ENCODE measurements at regions not wholly inside any gene's neighbourhood (a gene's known extent, or its start where the extent isn't known, plus 50 kb on each side); places are given as distances from the start of the nearest gene placed in this dataset.

DNA sequence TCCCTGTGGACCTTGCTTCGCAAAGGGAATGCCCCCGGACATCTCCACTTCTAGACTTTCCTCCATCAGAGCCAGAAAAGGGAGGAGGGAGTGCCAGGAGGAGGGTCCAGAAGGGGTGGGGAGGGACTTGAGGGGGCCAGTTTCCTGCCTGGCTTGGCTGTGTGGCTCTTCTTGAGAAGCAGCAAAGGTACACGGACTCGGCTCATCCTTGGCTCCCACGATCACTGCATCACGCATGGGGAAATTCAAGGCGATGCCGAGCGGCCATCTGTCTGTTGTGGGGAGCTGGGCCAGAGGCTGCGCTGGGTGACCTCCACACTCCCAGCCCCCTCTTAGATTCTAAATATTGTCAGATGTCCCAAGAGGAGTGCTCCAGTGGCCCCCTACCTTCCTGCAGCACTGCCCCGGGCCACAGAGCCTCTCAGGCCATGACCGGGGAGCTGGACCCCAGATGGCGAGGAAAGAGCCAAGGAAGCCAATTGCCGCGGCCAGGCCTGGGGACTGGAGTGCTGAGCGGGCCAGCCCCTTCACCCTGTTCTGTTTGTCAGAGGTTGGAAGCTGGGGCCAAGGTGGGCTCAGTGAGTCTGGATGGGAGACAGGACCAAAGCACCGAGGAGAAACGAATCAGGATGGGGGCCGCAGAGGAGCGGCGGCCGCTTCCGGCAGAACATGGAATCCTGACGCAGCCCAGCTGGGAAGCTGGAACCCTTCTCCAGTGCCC is 104.5 kb downstream of the RBFOX3 start:
- intact Hi-C loops (cut with DNase I): no loop called here
- no peak overlapping the region for H3K9ac ChIP-seq (ENCODE audit: low read depth in 2 of 2, low read length in 2 of 2)
- DNase-seq: no peak
- no peak overlapping the region for H3K4me3 ChIP-seq
- no peaks in the 10 kb centered on the region for H3K9me3 ChIP-seq
- no peaks in the 10 kb centered on the region for H3K27me3 ChIP-seq
- TF ChIP-seq, protein P1, sequence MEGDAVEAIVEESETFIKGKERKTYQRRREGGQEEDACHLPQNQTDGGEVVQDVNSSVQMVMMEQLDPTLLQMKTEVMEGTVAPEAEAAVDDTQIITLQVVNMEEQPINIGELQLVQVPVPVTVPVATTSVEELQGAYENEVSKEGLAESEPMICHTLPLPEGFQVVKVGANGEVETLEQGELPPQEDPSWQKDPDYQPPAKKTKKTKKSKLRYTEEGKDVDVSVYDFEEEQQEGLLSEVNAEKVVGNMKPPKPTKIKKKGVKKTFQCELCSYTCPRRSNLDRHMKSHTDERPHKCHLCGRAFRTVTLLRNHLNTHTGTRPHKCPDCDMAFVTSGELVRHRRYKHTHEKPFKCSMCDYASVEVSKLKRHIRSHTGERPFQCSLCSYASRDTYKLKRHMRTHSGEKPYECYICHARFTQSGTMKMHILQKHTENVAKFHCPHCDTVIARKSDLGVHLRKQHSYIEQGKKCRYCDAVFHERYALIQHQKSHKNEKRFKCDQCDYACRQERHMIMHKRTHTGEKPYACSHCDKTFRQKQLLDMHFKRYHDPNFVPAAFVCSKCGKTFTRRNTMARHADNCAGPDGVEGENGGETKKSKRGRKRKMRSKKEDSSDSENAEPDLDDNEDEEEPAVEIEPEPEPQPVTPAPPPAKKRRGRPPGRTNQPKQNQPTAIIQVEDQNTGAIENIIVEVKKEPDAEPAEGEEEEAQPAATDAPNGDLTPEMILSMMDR (IDR thresholded peaks at IDR 0.05): no peak
- H3K4me1 ChIP-seq: no peaks in the 10 kb centered on the region
- H3K27ac ChIP-seq: no peak overlapping the region
- no peaks in the 10 kb centered on the region for H3K36me3 ChIP-seq

DNA sequence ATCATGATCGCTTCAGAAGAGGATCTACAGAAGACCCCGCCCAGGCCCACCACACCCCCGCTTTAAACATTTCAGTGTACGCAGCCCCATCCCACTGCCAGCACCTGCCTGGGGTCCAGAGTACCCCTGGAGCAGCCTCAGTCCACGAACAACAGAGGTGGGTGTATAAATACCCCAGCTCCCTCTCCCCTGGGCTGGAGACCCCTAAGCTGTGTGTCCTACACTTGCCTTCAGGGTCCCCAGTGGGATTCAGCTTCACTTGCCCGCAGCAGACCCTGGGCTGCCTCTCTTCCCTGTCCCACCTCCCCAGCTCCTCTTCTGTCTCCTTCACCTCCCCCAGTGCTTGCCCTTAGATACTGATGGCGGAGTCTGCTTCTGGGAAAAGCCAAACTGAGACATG is 105.7 kb downstream of the RBFOX3 start:
- intact Hi-C loops (cut with DNase I): no loop called here
- Histone ChIP-seq H3K27me3 (no peaks in the 10 kb centered on the region), H3K27ac (no peak overlapping the region), H3K4me3 (no peak overlapping the region), H3K36me3 (no peaks in the 10 kb centered on the region), H3K9me3 (no peaks in the 10 kb centered on the region), H3K4me1 (no peaks in the 10 kb centered on the region), H3K9ac (ENCODE audit: low read depth in 2 of 2, low read length in 2 of 2) (no peak overlapping the region)
- TF ChIP-seq, protein P1 (IDR thresholded peaks at IDR 0.05): no peak
- no peak for DNase-seq

DNA sequence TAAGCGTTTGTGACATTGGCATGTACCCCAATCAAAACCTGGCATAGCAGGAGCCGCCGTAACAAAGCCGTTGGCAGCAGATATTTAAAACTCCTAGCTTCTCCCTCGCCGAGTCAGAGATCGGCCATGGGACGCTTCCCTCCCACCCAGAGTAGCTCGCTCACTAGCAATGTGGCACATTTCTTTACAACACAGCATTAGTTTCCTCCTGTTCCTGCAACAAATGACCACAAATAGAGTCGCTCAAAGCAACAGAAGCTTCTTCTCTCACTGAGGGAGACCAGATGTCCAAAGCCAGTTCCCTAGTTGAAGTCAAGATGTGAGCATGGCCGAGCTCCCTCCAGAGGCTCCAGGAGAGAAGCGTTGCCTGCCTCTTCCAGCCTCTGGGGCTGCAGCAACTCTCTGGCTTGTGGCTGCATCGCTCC is 106.7 kb downstream of the RBFOX3 start:
- Histone ChIP-seq H3K9me3 (no peaks in the 10 kb centered on the region), H3K36me3 (no peaks in the 10 kb centered on the region), H3K4me1 (no peaks in the 10 kb centered on the region), H3K27ac (no peak overlapping the region), H3K4me3 (no peak overlapping the region), H3K9ac (ENCODE audit: low read depth in 2 of 2, low read length in 2 of 2) (no peak overlapping the region), H3K27me3 (no peaks in the 10 kb centered on the region)
- TF ChIP-seq, protein P1 (IDR thresholded peaks at IDR 0.05): no peak
- DNase-seq: no peak
- intact Hi-C loops (cut with DNase I): no loop called here

DNA sequence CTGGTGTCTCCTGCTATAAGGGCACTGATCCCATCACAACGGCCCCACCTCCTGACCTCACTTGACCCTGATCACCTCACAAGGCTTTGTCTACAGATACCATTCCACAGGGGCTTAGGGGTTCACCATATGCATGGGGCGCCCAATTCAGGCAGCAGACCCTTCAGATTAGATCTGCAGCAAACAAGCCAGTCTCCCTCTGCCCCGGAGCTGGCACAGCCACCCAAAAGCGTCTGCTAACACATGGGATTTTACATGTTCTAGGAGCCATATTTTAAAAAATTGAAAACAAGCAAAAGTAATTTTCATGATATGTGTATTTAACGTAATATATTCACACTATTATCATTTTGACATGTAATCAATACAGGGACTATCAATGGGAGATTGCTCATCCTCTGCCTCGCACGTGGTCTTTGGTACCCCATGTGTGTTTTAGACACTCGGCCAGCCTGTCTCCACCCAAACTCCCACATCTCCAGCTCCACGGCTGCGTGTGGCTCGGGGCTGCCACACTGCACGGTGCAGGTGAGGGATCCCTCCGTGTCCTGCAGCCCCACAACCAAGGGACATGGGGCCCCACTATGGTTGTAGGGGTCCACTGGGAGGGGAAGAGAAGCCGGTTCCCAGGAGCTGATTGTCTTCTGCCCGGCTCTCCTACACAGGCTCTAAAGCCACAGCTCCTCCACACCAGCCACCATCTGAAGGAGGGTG is 107.6 kb downstream of the RBFOX3 start:
- H3K9me3 ChIP-seq: no peaks in the 10 kb centered on the region
- H3K9ac ChIP-seq (ENCODE audit: low read depth in 2 of 2, low read length in 2 of 2): no peak overlapping the region
- no peaks in the 10 kb centered on the region for H3K36me3 ChIP-seq
- no peaks in the 10 kb centered on the region for H3K4me1 ChIP-seq
- no peak for DNase-seq
- no peak overlapping the region for H3K27ac ChIP-seq
- intact Hi-C loops (cut with DNase I): no loop called here
- H3K27me3 ChIP-seq: no peaks in the 10 kb centered on the region
- H3K4me3 ChIP-seq: no peak overlapping the region
- TF ChIP-seq, protein P1 (IDR thresholded peaks at IDR 0.05): no peak

DNA sequence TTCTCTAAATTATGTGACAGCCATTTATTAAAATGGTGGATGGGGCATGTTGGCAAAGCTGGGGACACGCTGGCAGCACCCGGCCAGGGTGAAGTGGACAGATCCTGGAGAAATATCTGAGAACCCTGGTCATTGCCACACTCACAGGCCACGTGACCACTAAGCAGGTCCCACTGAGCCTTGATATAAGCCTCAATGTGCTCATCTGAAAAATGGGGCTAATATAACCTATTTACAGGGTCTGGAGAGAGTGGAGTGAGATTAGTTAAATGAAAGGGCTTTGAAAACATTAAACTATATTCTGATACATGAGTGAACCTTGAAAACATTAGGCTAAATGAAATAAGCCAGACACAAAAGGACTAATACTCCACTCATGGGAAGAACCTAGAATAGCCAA is 108.9 kb downstream of the RBFOX3 start:
- TF ChIP-seq, protein P1 (IDR thresholded peaks at IDR 0.05): no peak
- Histone ChIP-seq H3K4me1 (no peaks in the 10 kb centered on the region), H3K9ac (ENCODE audit: low read depth in 2 of 2, low read length in 2 of 2) (no peak overlapping the region), H3K4me3 (no peak overlapping the region), H3K27me3 (no peaks in the 10 kb centered on the region), H3K36me3 (no peaks in the 10 kb centered on the region), H3K9me3 (no peaks in the 10 kb centered on the region), H3K27ac (no peak overlapping the region)
- intact Hi-C loops (cut with DNase I): no loop called here
- no peak for DNase-seq
